ENCODE measurements at regions not wholly inside any gene's neighbourhood (a gene's known extent, or its start where the extent isn't known, plus 50 kb on each side); places are given as distances from the start of the nearest gene placed in this dataset.
"Not testable (repeated sequence)": the region's sequence is repeated elsewhere in the genome, so short reads cannot be mapped to it uniquely, and the experiment has no call there.

DNA sequence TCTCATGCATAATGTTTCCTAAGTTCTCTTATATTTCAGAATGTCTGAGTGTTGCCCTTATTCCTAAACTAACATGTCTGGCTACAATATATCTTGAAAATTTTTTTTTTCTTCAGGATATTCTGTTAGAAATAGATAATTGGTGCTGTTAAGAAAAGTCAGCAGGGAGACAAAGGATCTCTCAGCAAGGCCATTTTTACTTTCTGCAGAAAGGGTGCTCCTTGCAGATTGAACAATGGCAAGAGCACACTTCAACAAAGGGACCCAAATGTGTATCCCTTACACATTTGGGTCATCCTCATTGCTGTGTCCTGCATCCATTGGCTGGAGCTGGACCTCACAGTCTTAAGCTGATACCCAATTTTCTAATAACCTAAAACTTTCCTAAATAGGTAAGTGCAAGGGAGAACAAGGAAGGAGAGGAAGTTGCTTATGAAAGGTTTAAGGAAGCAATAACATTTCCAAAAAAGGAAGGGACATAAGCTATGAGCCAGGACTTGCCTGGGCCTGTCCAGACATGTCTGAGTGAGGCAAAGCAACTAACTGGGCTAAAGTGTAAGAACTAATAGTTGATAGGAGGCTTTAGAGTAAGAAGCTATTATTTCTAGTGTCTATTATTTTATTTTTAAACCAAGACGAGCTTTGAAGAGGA, 429.6 kb downstream of the BCKDHB start:
- DNase-seq = no peak

- DNase-seq = no peak
These were observed 425.5 kb downstream of the BCKDHB start for GRCh38 chr6:80531681-80532619.

- DNase-seq = no peak
These were observed 423.6 kb downstream of the BCKDHB start for GRCh38 chr6:80530103-80530502.

DNA sequence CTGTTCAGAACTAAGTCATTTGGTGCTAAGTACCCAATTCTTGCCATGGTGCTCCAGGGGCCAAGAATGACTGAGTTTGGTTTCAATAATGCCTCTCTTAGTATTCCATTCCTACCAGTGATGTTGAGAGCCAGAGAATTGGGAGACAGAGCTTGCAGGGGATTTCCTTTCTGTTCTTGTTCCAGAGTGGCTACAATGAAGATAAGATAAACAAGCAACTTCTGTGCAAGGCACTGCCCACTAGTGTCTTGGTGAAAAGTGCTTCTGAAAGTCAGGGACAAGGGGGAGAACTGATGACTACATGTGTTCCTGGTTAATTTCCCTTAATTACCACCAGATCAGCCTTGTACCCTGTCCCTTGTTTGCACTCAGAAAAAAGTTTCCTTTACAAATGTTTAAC, 421.6 kb downstream of the BCKDHB start:
- DNase-seq = no peak

DNA sequence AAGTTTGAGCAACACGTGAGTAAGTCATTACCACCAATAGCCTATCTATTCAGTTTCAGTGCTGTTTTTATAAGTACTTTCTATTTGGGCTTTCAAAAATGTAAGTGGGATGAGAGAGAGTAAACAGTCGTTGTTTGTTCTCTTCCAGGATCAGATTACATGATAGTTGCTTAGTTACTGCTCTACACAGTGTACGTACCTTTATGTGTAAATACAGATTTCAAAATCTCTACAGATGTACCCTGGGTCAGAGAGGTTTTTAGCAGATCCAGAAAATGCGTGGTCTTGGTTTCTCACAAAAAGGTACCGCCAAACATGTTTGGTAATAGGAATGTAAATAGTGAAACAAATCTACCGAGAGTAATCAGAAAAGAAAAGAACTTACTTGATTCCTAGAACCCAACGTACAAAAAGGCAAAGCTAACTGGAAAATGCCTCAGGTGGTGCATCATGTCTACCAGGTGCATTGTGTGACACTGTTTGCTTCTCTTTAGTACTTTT, 421.1 kb downstream of the BCKDHB start:
- no peak for DNase-seq

DNA sequence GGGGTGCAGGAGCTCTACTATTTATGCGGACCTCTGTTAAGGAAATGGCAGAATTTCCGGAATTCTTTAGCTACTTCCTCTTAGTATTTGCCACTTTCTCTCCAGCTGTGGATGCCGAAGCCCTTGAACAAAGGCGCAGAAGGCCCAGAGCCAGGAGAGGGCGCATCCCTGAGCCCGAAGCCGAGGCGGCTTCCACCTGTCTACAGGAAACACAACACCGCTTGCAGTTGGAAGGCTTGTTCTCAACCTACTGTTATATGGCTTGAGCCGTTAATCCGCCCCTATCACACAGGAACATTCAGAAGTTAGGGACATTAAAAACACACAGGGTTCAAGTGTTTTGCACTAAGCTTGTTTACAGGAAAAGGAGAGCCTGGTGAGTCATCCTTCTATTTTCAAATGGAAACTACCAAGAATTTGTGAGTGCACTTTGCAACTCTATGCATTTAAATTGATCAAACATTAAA, 417.1 kb downstream of the BCKDHB start:
- DNase-seq = no peak

DNA sequence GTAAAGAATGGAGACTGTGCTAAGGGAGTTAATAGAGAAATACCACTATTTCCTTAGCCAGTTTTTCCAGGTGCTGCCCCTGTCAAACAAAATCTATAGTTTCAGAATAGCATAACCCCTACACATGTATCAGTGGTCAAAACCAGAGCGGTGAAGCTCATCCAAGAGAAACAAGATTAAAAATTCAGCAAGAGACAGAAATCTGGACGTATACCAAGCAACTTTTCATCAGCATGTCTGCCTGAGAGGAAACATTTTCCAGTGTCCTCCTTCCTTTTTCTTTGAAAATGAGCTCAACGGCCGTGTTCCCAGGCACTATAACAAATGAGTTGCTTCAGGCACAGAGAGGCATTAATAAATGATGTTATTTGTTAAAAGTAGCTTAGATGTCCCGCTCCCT, 416.5 kb downstream of the BCKDHB start:
- no peak for DNase-seq

GRCh38 chr6:80522576-80522975, 416.1 kb downstream of the BCKDHB start:
- no peak for DNase-seq

- DNase-seq = no peak
These were observed 413.5 kb downstream of the BCKDHB start for GRCh38 chr6:80519811-80520594.

DNA sequence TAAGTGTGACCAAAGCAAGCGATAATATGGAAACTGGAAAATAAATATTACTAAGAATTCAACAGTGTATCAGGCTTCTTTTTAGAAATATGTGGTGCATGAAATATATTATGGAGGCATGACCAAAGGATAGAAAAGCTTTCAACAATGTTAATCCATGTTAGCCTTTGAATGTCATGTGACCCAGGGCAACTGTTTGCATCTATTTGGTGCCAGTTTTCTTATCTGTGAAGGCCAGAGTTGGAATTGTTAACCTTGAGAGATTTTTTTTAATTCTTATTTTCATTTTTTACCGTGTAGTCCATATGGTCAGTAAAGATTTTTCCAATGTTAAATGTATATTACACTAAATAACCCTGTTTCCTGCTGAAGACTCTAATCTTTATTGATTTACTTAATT, 411.1 kb downstream of the BCKDHB start:
- no peak for DNase-seq

DNA sequence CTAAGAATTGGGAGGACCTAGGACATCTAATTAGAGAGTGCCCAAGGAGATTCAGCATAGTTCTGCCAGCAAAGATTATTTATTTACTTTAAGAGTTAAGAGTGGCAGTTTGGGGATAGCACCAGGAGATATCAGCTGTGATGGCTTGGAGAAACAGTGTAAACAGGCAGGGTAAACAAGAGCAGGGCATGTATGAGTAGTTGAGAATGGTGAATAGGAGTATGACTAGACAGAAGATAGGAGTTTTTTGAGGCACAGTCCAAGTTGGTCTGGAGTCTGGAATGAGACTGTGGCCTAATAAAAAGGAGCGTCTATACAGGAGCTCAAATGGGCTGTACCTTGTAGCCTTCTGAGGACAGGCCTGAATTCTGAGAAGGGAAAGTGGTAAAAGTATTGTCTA, 404.1 kb downstream of the BCKDHB start:
- DNase-seq = not testable (repeated sequence)

DNA sequence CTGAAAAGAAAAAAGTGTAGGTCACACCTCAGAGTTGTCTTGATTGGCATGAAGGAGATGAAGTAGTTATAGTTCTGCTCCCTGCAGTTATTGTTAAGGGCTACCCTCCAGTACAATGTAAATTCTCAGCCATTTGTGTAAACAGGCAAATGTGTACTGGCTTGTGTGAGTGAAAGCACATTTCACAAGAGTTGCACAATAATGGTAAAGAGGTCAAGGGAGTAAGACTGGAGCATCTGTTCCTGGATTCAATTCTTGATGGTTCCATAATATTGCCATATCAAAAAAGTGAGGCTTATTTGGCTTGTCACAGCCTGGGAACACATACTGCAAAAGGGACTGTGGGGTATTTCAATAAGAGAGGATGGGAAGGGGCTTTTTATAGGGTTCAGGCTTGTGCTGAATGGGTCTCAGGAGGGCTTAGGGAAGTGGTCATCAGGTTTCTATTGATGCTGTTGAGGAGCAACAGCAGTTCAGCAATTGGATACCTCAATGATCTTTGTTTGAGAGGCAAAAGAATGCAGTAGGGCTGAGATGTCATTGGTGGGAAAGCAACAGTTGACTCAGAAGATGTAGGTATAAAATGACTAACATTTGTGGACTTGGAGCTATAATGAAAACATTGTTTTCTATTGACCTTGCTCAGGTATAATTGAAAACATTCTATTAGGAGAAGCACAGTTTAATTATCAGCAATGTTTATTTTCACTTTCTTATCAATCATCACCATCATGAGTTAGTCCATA, 402.6 kb downstream of the BCKDHB start:
- DNase-seq = no peak

DNA sequence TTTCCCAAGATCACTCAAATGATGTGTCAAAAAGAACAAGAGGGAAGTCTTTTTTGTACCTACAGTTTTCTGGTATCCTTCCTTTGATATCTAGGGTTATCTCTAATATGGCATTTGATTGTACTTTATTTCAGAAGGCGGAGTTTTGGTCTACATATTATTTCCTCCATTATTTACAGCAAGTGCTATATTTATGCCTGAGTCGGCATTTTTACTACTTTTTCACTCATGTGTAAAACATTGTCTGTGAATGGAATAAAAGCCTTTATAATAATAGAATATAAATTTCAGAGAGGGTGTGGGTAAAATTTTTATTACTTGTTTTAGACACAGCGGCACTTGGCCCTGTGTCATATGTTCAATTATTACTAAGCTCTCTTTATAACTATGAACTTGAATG, 398.4 kb downstream of the BCKDHB start:
- DNase-seq = no peak

GRCh38 chr6:80503660-80504059, 397.2 kb downstream of the BCKDHB start:
- no peak for DNase-seq

- no peak for DNase-seq
These were observed 396.4 kb downstream of the BCKDHB start for GRCh38 chr6:80502871-80503270.

GRCh38 chr6:80501636-80502035, 395.2 kb downstream of the BCKDHB start:
- DNase-seq = no peak

- DNase-seq = not testable (repeated sequence)
These were observed 391.4 kb downstream of the BCKDHB start for GRCh38 chr6:80497696-80498486.

DNA sequence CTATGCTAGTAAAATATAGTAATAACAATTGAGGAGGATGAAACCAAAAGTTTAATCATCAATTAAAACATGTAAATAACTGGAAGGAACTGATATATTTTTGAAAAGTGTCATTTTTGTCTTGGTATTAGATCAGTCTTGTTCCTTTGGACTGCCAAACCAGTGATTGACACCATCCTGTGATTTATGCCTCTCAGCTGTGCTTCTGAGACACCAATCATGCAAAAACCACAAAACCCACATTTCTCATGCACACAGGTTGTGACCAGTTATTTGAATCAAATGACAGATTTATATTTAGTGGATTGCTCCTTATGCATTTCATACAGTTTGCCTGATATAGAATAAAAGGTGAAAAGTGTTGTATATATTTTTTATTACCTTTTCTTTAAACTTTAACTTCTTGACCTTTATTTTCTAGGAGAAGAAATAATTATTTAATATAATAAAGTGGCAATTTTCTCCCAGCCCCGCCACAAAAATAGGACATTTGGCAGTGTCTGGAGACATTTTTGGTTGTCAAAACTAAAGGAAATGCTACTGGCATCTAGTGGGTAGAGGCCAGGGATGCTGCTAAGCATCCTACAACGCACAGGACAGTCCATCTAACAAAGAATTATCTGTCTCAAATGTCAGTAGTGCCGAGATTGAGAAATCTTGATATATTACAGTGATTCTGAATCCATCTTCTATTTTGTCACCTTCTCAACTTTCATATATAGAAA, 383.6 kb downstream of the BCKDHB start:
- no peak for DNase-seq

GRCh38 chr6:80488190-80488589, 381.7 kb downstream of the BCKDHB start:
- no peak for DNase-seq

GRCh38 chr6:80485494-80485893, 379.0 kb downstream of the BCKDHB start:
- not testable (repeated sequence) for DNase-seq

DNA sequence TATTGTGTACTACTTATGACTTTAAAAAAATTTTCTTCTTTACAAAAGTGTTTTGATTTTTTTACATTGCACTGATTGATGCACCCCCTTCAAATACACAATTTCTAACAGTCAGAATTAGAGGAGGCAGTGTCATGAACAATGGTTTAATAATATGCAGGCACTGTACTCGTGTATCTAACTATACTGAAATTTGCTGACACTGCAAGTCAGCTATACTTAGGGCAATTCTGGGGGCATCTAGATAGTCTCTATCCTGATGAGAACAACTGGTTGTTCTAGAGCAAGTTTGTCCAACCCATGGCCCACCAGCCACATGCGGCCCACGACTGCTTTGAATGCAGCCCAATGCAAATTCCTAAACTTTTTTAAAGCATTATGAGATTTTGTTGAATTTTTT, 375.6 kb downstream of the BCKDHB start:
- no peak for DNase-seq

All from kidney glomerular epithelial cell (primary cell).